H1 (cell line): ENCODE measurements at regions not wholly inside any gene's neighbourhood (a gene's known extent, or its start where the extent isn't known, plus 50 kb on each side); places are given as distances from the start of the nearest gene placed in this dataset.

Source experiments
- TF ChIP-seq, protein P1 (sequence below), 3 experiments: IDR thresholded peaks; 1 replicate in 2 of 3; 2 replicates in 1 of 3; pipeline versions ENCODE4 v1.5.1 to v1.6.1; 2011; ENCODE audit warnings: low read length in 3 of 3, mild to moderate bottlenecking in 3 of 3, inconsistent platforms in 2 of 3, low read depth in 1 of 3, moderate library complexity in 1 of 3; ENCODE audit not compliant: insufficient read depth in 1 of 3; ENCODE audit errors: control extremely low read depth in 1 of 3
- TF ChIP-seq, protein P2 (sequence below): IDR thresholded peaks from 2 replicates; pipeline ENCODE4 v1.6.1; 2012; ENCODE audit warnings: low read length, inconsistent platforms

DNA sequence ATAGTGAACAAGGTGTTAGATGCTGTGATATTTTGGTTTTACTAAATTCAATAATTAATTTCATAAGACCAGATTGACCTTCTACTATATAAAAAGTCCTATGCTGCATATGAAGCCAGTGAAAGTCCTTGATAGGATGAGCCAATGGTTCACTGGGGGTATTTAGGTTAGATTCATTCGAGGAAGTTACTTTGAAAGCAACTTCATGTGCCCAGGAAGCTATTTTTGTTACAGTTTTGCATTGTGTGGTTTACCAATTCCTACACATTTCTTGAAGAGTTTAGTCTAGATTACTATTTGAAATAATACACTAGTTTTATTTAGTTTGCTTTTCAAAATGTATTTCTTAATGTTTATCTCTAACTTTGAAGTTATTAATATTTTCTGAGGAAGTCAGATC lies 58.5 kb upstream of the RMST start:
- TF ChIP-seq, protein P1, sequence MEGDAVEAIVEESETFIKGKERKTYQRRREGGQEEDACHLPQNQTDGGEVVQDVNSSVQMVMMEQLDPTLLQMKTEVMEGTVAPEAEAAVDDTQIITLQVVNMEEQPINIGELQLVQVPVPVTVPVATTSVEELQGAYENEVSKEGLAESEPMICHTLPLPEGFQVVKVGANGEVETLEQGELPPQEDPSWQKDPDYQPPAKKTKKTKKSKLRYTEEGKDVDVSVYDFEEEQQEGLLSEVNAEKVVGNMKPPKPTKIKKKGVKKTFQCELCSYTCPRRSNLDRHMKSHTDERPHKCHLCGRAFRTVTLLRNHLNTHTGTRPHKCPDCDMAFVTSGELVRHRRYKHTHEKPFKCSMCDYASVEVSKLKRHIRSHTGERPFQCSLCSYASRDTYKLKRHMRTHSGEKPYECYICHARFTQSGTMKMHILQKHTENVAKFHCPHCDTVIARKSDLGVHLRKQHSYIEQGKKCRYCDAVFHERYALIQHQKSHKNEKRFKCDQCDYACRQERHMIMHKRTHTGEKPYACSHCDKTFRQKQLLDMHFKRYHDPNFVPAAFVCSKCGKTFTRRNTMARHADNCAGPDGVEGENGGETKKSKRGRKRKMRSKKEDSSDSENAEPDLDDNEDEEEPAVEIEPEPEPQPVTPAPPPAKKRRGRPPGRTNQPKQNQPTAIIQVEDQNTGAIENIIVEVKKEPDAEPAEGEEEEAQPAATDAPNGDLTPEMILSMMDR (IDR thresholded peaks at IDR 0.05; ENCODE audit: control extremely low read depth in 1 of 3, insufficient read depth in 1 of 3, low read depth in 1 of 3, low read length in 3 of 3), result no peak
- TF ChIP-seq, protein P2, sequence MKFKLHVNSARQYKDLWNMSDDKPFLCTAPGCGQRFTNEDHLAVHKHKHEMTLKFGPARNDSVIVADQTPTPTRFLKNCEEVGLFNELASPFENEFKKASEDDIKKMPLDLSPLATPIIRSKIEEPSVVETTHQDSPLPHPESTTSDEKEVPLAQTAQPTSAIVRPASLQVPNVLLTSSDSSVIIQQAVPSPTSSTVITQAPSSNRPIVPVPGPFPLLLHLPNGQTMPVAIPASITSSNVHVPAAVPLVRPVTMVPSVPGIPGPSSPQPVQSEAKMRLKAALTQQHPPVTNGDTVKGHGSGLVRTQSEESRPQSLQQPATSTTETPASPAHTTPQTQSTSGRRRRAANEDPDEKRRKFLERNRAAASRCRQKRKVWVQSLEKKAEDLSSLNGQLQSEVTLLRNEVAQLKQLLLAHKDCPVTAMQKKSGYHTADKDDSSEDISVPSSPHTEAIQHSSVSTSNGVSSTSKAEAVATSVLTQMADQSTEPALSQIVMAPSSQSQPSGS, result no peak
